GM12878 (cell line): ENCODE measurements at regions not wholly inside any gene's neighbourhood (a gene's known extent, or its start where the extent isn't known, plus 50 kb on each side); places are given as distances from the start of the nearest gene placed in this dataset.

Source experiments
- EED ChIP-seq: sonication (generic); IDR thresholded peaks from 2 replicates; pipeline ENCODE4 v1.6.1; 2016; ENCODE audit warnings: antibody characterized with exemption, low read depth
- FOXM1 ChIP-seq: IDR thresholded peaks from 2 replicates; pipeline ENCODE4 v1.6.1; 2012; ENCODE audit warnings: low read depth, mild to moderate bottlenecking, inconsistent platforms, low read length, moderate library complexity
- IKZF1 ChIP-seq: fragments of 450-650 bp; conservative IDR thresholded peaks from 2 replicates; pipeline ENCODE4 v1.6.1; 2017; ENCODE audit warnings: antibody characterized with exemption, mild to moderate bottlenecking
- IKZF2 ChIP-seq, 2 experiments: fragments of 450-650 bp; IDR thresholded peaks; 2 replicates each; pipeline ENCODE4 v1.6.1; 2017; ENCODE audit warnings: mild to moderate bottlenecking in 2 of 2, moderate library complexity in 2 of 2
- JUNB ChIP-seq: IDR thresholded peaks from 2 replicates; pipeline ENCODE4 v1.6.1; 2016; ENCODE audit warnings: antibody characterized with exemption, mild to moderate bottlenecking
- KAT2A ChIP-seq: conservative IDR thresholded peaks from 2 replicates; pipeline ENCODE4 v1.6.1; 2011; ENCODE audit warnings: low read depth, low read length; ENCODE audit not compliant: control insufficient read depth
- KLF5 ChIP-seq: fragments of 450-650 bp; IDR thresholded peaks from 2 replicates; pipeline ENCODE4 v1.6.1; 2014; ENCODE audit warnings: mild to moderate bottlenecking; ENCODE audit not compliant: partially characterized antibody
- MEF2A ChIP-seq: IDR thresholded peaks from 2 replicates; pipeline ENCODE4 v1.6.1; 2011; ENCODE audit warnings: low read depth, mild to moderate bottlenecking, low read length, moderate library complexity; ENCODE audit not compliant: insufficient read depth
- MXI1 ChIP-seq: fragments of 150-350 bp; IDR thresholded peaks from 2 replicates; pipeline ENCODE4 v1.6.1; 2011; ENCODE audit warnings: low read depth, mild to moderate bottlenecking, inconsistent platforms, low read length, improper control_type of control experiment
- NR2C1 ChIP-seq: fragments of 450-650 bp; IDR thresholded peaks from 2 replicates; pipeline ENCODE4 v1.6.1; 2017; ENCODE audit warnings: antibody characterized with exemption, mild to moderate bottlenecking, moderate library complexity
- RB1 ChIP-seq: fragments of 450-650 bp; formaldehyde crosslinking; IDR thresholded peaks from 2 replicates; pipeline ENCODE4 v1.6.1; 2017; ENCODE audit warnings: mild to moderate bottlenecking, borderline replicate concordance
- RUNX3 ChIP-seq: IDR thresholded peaks from 2 replicates; pipeline ENCODE4 v1.6.1; 2012; ENCODE audit warnings: low read length, inconsistent platforms
- SIN3A ChIP-seq: IDR thresholded peaks from 2 replicates; pipeline ENCODE4 v1.6.1; 2012; ENCODE audit warnings: low read depth, low read length, improper control_type of control experiment
- SMAD5 ChIP-seq: IDR thresholded peaks from 2 replicates; pipeline ENCODE4 v1.6.1; 2016; ENCODE audit warnings: antibody characterized with exemption, low read depth
- SP1 ChIP-seq: IDR thresholded peaks from one replicate; pipeline ENCODE4 v1.6.1; 2011; ENCODE audit warnings: low read depth, low read length
- SUZ12 ChIP-seq: fragments of 200-600 bp; sonication (generic); IDR thresholded peaks from one replicate; pipeline ENCODE4 v1.6.1; 2018; ENCODE audit warnings: antibody characterized with exemption, mild to moderate bottlenecking; ENCODE audit not compliant: unreplicated experiment
- TCF12 ChIP-seq: IDR thresholded peaks from 2 replicates; pipeline ENCODE4 v1.6.1; 2011; ENCODE audit warnings: low read depth, mild to moderate bottlenecking, low read length
- TCF7 ChIP-seq: IDR thresholded peaks from 2 replicates; pipeline ENCODE4 v1.6.1; 2014; ENCODE audit warnings: antibody characterized with exemption, borderline replicate concordance
- TF ChIP-seq, protein P1 (sequence below): fragments of 450-650 bp; IDR thresholded peaks from 2 replicates; pipeline ENCODE4 v1.6.1; 2016; ENCODE audit warnings: mild to moderate bottlenecking
- TF ChIP-seq, protein P2 (sequence below): fragments of 450-650 bp; formaldehyde crosslinking; IDR thresholded peaks from 2 replicates; pipeline ENCODE4 v1.4.0; 2022; ENCODE audit warnings: mild to moderate bottlenecking, moderate library complexity
- TF ChIP-seq, protein P3 (sequence below): IDR thresholded peaks from 2 replicates; pipeline ENCODE4 v1.6.1; 2011; ENCODE audit warnings: low read depth, low read length, improper control_type of control experiment, borderline replicate concordance
- TF ChIP-seq, protein P4 (sequence below): fragments of 450-650 bp; IDR thresholded peaks from 2 replicates; pipeline ENCODE4 v1.6.1; 2017; ENCODE audit warnings: mild to moderate bottlenecking
- TF ChIP-seq, protein P5 (sequence below): fragments of 450-650 bp; IDR thresholded peaks from 2 replicates; pipeline ENCODE4 v1.6.1; 2017; ENCODE audit warnings: borderline replicate concordance

DNA sequence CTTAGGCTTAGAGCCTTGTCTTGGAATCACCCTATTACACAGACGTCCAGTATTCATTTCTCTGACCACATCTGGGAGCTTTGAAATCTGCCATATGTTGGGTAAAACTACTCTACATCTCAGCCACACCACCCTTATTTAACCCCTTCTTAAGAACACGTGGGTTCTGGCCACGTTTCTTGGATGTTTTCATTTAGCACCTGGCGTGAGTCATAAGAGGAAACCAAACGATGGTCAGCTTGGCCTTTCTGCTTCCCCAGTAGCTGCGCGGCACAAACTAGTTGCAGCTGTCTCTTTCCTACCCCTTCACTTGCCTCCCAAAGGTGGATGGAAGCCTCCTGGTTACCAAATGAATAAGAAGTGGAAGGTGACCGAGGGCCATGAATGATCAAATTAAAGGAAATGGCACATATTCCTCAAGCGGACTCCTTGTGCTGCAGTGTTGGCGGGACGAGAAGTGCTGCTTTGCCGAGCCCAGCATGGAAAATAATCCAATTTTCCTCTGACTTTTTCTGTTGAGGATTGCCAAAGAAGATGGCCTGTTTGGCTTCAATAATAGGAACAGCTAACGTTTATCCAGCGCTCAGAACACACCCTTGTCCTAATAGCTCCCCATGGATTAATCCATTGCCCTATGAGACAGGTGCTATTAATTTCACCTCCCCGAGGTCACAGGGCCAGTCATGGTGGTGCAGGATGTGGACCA, 154.1 kb downstream of the ZNF664 start (continued):
- TF ChIP-seq, protein P1, sequence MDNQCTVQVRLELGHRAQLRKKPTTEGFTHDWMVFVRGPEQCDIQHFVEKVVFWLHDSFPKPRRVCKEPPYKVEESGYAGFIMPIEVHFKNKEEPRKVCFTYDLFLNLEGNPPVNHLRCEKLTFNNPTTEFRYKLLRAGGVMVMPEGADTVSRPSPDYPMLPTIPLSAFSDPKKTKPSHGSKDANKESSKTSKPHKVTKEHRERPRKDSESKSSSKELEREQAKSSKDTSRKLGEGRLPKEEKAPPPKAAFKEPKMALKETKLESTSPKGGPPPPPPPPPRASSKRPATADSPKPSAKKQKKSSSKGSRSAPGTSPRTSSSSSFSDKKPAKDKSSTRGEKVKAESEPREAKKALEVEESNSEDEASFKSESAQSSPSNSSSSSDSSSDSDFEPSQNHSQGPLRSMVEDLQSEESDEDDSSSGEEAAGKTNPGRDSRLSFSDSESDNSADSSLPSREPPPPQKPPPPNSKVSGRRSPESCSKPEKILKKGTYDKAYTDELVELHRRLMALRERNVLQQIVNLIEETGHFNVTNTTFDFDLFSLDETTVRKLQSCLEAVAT, result no peak
- TF ChIP-seq IKZF2 (IDR thresholded peaks at IDR 0.05) (peak; percentile 39 to 60; a peak in 2 of 4 replicates), TCF12 (peak; percentile 98), EED (peak; percentile 63; the same call in 1 of the 2 replicates), IKZF1 (0 out of 2 replicates have a peak, but pooled peaks have one; percentile 29), KAT2A (no peak), RB1 (no peak), NR2C1 (no peak), SUZ12 (no peak), FOXM1 (no peak), TCF7 (no peak), MXI1 (peak; percentile 77), RUNX3 (peak; percentile 86), JUNB (peak; percentile 90), SP1 (peak; percentile 9), SMAD5 (no peak), KLF5 (peak; percentile 31), MEF2A (0 out of 2 replicates have a peak, but pooled peaks have one; percentile 24), SIN3A (no peak)
- TF ChIP-seq, protein P2, sequence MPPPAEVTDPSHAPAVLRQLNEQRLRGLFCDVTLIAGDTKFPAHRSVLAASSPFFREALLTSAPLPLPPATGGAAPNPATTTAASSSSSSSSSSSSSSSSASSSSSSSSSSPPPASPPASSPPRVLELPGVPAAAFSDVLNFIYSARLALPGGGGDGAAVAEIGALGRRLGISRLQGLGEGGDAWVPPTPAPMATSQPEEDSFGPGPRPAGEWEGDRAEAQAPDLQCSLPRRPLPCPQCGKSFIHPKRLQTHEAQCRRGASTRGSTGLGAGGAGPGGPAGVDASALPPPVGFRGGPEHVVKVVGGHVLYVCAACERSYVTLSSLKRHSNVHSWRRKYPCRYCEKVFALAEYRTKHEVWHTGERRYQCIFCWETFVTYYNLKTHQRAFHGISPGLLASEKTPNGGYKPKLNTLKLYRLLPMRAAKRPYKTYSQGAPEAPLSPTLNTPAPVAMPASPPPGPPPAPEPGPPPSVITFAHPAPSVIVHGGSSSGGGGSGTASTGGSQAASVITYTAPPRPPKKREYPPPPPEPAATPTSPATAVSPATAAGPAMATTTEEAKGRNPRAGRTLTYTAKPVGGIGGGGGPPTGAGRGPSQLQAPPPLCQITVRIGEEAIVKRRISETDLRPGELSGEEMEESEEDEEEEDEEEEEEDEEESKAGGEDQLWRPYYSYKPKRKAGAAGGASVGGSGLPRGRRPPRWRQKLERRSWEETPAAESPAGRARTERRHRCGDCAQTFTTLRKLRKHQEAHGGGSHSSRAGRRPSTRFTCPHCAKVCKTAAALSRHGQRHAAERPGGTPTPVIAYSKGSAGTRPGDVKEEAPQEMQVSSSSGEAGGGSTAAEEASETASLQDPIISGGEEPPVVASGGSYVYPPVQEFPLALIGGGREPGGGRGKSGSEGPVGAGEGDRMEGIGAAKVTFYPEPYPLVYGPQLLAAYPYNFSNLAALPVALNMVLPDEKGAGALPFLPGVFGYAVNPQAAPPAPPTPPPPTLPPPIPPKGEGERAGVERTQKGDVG, result no peak
- TF ChIP-seq, protein P3, sequence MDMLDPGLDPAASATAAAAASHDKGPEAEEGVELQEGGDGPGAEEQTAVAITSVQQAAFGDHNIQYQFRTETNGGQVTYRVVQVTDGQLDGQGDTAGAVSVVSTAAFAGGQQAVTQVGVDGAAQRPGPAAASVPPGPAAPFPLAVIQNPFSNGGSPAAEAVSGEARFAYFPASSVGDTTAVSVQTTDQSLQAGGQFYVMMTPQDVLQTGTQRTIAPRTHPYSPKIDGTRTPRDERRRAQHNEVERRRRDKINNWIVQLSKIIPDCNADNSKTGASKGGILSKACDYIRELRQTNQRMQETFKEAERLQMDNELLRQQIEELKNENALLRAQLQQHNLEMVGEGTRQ, result peak; percentile 30; the same call in 1 of the 2 replicates
- TF ChIP-seq, protein P4, sequence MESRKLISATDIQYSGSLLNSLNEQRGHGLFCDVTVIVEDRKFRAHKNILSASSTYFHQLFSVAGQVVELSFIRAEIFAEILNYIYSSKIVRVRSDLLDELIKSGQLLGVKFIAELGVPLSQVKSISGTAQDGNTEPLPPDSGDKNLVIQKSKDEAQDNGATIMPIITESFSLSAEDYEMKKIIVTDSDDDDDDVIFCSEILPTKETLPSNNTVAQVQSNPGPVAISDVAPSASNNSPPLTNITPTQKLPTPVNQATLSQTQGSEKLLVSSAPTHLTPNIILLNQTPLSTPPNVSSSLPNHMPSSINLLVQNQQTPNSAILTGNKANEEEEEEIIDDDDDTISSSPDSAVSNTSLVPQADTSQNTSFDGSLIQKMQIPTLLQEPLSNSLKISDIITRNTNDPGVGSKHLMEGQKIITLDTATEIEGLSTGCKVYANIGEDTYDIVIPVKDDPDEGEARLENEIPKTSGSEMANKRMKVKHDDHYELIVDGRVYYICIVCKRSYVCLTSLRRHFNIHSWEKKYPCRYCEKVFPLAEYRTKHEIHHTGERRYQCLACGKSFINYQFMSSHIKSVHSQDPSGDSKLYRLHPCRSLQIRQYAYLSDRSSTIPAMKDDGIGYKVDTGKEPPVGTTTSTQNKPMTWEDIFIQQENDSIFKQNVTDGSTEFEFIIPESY, result no peak
- TF ChIP-seq, protein P5, sequence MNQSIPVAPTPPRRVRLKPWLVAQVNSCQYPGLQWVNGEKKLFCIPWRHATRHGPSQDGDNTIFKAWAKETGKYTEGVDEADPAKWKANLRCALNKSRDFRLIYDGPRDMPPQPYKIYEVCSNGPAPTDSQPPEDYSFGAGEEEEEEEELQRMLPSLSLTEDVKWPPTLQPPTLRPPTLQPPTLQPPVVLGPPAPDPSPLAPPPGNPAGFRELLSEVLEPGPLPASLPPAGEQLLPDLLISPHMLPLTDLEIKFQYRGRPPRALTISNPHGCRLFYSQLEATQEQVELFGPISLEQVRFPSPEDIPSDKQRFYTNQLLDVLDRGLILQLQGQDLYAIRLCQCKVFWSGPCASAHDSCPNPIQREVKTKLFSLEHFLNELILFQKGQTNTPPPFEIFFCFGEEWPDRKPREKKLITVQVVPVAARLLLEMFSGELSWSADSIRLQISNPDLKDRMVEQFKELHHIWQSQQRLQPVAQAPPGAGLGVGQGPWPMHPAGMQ, result no peak
